Stimulated activated CD4-positive, alpha-beta T cell treated with anti-CD3 and anti-CD28 coated beads, Interleukin-2, amount 100 ng/mL, for 24 hours (primary cell): ENCODE measurements at regions not wholly inside any gene's neighbourhood (a gene's known extent, or its start where the extent isn't known, plus 50 kb on each side); places are given as distances from the start of the nearest gene placed in this dataset.
"Not testable (repeated sequence)": the region's sequence is repeated elsewhere in the genome, so short reads cannot be mapped to it uniquely, and the experiment has no call there.

Source experiments
- DNase-seq, 2 donors: peaks; one replicate each; pipeline ENCODE4 v3.0.0-alpha.2; 2020

- DNase-seq = not testable (repeated sequence)
Observed at GRCh38 chr5:20759459-20759858, 771.5 kb upstream of the CDH18 start.

- not testable (repeated sequence) for DNase-seq
Observed at GRCh38 chr5:20752179-20752578, 764.2 kb upstream of the CDH18 start.

DNA sequence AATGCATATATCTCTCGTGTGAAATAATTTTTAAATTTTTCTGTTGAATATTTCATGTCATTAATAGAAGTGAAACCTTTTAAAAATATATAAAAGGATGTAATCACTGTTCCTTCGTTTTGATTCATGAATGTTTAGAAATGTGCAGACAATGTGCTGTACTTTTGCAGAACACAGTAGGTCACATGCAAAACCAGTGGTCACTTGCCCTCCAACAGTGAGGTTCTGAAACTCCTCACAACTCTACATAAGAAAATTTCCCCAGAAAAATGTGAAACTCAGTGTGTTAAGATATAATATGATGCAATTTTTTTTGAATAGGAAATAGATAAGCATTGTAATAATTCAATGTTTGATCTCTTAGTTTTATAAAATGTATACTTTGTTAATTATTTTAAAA, 747.7 kb upstream of the CDH18 start:
- not testable (repeated sequence) for DNase-seq

GRCh38 chr5:20732223-20732622, 744.2 kb upstream of the CDH18 start:
- DNase-seq = not testable (repeated sequence)

DNA sequence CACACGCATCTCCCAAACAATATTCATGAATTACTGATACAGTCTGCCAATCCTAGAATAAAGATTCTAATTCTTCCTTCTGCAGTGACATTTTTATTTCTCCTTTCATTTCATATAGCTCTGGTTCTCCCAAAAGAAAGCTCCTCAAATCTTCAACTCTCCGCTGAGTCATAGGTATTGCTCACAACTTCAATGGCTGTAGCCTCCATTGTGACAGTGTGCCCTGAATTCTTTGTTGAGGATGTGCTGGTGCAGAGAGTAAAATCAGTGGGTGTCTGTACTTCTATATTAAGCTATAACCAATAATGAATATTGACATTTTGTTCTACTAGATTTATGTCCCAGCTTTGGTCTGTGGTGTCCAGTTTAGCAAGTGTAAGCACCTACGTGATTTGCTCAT, 733.3 kb upstream of the CDH18 start:
- DNase-seq = not testable (repeated sequence)

DNA sequence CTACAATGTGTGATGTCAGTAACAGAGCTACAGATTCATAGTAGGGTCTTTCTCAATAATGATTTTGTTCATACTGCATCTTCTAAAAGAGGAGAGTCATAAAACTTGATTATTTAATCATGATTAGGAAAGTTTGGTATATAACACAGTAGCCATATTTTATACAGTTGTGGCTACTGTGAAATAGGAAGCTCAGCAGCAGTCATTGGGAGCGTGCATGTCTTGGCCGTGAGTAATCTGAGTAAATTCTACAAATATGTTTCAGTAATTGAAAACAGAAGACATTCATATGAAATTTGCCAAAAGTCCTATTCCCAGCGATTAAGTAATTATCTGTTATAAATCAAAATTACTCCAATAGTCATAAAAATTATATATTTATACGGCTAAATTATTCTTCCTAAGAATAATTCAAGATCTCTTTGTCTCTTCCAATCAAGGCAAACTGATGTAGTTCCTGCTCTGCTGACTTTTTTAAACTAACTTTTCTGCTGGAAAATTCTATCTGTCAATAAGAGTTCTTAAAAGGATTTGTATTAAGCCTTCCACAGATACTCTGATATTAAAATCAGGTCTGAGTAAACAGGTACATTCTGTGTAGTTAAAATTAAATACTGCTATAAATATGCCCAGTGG, 723.6 kb upstream of the CDH18 start:
- not testable (repeated sequence) for DNase-seq

DNA sequence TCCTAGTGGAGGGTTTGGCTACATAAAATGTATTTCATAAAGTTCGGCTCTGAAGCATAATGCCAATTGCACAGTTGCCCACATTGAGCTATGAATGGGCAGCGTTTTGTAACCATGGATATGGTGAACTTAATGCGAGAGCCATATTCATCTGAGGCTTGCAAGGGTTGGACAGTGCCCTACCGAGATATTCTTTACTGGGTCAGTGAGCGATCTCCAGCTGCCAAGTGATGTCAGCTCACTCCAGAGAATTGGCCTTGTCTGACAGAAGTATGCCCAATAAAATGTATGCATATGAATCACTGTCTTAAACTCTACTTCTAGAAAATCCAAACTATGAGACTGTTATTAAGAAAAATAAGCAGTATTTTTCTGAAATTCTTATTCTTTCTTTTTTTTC, 719.6 kb upstream of the CDH18 start:
- DNase-seq = not testable (repeated sequence)

DNA sequence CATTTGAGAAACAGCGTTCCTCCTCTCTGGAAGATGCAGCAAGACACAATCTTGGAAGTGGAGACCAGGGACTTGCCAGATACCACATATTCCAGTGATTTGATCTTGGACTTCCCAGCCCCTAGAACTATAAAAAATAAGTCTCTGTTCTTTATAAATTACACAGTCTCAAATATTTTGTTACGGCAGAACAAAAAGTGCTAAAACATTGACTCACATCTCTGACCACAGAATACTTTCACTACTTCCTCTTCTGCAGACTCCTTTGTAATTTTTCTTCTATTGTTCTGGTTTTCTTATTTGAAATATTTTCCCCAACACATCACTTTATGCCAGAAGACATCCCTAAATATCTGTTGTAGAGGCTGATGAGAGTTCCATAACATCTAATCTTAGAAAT, 706.1 kb upstream of the CDH18 start:
- DNase-seq = no peak

DNA sequence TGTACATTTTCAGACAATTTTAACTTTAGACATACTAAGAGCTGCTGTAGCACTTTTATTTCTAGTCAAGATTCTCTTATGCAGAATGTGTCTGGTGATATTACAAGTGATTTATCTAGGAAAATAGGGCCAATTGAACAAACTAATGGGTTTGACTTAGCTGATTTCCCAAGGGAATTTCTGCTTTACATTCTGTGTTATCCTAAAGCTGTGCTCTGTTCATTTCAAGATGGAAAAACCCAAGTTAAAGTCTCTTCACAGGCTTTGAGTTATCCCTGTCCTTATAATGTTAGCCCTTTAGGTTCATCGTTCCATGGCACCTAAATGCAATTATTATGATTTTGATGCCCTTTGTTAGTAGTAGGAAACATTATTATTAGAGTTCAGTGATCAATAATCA, 704.9 kb upstream of the CDH18 start:
- DNase-seq = no peak

DNA sequence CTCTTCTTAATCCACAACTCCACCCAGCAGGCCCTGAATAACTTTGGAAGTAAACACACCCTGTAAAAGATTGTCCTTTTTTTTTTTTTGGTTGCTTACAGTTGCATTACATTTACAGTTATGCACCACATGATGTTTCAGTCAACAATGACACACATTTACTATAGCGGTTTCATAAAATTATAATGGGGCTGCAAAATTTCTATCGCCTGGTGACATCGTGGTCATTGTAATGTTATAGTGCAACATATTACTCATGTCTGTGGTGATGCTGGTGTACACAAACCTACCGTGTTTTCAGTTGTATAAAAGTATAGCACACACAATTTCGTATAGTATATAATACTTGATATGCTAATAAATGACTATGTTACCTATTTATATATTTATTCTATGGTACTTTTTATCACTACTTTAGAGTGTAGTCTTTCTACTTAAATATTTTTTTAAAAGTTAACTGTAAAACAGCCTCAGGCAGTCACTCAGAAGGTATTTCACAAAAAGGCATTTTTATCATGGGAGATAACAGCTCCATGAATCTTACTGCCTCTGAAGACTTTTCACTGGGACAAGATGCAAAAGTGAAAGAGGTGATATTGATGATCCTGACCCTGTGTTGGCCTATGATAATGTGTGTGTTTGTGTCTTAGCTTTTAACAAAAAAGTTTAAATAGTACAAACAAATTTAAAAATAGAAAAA, 695.4 kb upstream of the CDH18 start:
- DNase-seq = no peak

DNA sequence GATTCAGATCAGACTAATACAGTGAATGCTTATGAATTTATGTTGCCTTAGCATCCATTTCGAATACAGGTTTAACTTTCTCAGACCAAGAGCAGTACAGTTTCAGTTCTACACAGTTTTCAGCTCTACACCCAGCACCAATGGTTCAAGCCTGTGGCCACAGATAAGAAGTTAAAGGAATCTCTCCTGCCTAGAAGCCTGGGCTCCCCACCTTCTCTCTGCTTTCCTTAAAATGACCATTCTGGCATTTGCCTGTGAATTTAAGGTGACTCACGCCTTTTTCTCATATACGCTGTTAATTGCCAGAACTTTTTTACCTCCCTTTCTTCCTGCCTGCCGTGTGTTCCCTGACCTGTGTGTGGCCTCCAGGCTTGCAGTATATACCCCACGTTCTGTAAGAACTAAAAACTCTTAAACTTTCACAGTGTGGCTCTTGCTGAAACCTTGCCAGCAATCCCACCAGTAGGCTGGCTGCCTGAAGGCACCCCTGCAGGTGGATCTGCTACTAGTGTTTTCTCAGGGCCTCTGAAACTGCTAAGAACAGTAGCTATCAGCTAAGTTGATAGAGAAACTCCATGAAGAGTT, 692.8 kb upstream of the CDH18 start:
- no peak for DNase-seq

DNA sequence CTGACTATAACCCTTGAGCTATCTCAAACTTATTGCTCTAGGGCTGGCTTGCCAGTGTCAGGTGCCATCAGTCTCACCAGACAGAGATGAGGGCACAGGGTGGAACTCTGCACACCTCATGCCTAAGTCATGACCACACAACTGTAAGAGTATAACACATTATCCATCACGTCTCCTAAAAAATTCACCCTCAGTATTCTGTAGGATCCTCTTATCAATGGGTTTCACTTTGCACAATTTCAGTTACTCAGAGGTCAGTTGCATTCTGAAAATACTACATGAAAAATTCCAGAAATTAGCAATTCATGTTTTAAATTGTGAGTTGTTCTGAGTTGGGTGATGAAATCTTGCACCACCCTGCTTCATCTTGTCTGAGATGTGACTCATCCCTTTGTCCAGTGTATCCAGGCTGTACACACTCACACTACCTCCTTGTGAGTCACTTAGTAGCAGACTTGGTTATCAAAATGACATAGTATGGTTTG, 690.9 kb upstream of the CDH18 start:
- no peak for DNase-seq

DNA sequence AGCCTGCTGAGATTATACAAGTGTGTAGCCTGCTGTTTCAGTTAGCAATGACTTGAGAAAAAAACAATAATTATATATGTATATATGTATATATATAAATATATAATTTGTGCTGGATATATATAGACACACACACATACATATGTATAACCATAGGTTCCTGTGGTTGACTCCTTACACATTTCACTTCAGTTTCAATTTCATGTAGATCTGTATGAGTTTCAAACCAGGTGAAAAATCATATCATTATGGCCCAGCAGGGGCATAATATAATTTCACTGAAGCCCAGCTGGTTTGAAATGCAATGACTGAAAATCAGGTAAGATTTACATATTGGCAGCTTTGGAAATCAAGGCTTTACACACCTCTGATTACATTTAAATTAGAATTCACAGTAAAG, 690.4 kb upstream of the CDH18 start:
- no peak for DNase-seq

GRCh38 chr5:20660588-20660987, 672.6 kb upstream of the CDH18 start:
- DNase-seq = no peak

GRCh38 chr5:20656262-20656661, 668.3 kb upstream of the CDH18 start:
- no peak for DNase-seq

DNA sequence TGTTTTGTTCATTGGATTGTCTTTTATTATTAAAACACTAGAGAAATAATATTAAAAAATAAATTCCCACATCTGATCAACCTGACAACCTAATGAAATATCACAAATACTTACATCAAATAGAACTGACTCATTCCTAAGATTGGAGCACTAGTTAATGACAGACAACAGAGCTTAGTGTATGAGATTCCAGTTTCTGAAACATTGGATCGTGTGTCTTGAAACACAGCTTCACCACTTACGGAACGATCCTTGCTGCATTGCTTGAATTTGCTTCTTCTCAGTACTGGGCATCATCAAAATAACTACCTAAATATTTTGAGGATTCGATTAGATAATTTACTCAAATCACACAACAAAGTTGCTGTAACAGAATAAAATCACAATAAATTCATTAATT, 667.2 kb upstream of the CDH18 start:
- DNase-seq = no peak

DNA sequence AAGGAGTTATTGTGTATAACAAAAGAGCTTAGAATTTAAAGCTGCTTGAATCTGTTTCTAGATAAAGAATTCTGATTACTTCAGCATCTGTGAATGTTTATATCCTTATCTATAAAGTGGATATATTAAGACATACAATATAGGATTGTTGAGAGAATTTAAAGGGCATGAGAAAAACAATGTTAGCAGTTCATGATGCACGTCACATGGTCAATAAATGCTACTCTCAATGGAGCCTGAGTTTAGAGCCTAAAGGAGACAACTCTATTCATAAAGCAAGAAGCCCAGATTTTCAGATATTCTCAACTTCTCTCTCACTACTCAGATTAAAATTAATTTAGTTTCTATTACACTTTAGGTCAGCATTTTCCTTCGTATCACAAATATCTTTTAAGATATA, 666.7 kb upstream of the CDH18 start:
- DNase-seq = no peak

DNA sequence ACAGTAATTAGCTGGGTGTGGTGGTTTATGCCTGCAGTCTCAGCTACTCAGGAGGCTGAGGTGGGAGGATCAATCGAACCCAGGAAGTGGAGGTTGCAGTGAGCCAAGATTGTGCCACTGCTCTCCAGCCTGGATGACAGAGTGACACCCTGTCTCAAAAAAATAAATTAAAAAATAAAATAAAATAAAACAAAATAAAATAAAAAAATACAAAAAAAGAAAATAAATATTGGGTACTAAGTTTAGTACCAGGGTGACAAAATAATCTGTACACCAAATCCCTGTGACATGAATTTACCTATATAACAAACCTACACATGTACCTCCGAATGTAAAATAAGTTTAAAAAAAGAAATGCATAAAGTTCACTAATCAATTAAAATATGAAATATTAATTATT, 666.0 kb upstream of the CDH18 start:
- DNase-seq = no peak

DNA sequence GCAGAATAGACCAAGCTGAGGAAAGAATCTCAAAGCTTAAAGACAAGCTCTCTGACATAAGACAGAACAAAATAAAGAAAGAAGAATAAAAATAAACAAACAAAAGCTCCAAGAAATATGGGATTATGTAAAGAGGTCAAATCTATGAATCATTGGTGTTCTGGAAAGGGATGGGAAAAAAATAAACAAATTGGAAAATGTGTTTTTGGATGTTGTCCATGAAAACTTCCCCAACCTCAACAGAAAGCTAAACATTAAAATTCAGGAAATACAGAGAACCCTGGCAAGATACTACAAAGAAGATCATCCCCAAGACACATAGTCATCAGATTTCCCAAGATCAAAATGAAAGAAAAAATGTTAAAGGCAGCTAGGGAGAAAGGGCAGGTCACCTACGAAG, 662.0 kb upstream of the CDH18 start:
- no peak for DNase-seq

GRCh38 chr5:20648981-20649380, 661.0 kb upstream of the CDH18 start:
- no peak for DNase-seq

DNA sequence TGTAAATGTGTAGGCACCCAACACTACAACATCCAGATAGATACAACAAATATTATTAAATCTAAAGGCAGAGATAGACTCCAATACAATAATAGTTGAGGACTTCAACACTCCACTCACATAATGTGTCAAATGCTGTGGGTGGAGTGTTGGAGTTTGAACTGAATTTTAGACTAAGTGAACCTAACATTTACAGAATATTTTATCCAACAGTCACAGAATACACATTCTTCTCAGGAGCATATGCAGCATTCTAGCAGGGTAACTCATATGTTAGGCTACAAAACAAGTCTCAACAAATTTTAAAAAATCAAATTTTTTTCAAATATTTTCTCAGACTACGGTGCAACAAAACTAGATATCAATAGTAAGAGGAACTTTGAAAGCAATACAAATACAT, 648.7 kb upstream of the CDH18 start:
- no peak for DNase-seq

DNA sequence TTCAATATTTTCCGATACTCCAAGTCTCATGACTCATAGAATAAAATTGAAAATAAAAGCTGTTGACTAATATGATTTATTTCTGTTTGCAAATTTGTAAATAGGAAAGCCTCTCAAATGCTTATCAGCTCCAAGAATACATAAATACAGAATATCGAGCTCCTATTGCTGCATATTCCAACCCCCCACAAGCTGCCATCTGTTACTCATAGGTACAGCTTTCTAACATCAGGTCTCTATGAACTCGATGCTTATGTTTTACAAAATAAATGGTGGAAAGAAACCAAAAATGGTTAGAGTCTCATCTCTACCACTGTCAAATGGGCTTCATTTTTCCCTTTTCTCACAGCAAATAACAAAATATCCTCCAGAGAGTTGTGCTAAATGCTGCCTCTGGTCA, 631.6 kb upstream of the CDH18 start:
- DNase-seq = no peak

- no peak for DNase-seq
Observed at GRCh38 chr5:20618340-20618739, 630.3 kb upstream of the CDH18 start.

GRCh38 chr5:20617841-20618240, 629.8 kb upstream of the CDH18 start:
- DNase-seq = no peak
